Peyer's patch (tissue), 4 donors: ENCODE measurements at regions not wholly inside any gene's neighbourhood (a gene's known extent, or its start where the extent isn't known, plus 50 kb on each side); places are given as distances from the start of the nearest gene placed in this dataset.

ENCODE experiments used
- POLR2A ChIP-seq, 2 donors: fragments of 450-650 bp; IDR thresholded peaks; one replicate each; pipeline ENCODE4 v1.5.1; 2017; ENCODE audit warnings: antibody characterized with exemption in 2 of 2, mild to moderate bottlenecking in 2 of 2, moderate library complexity in 2 of 2
- TF ChIP-seq, protein P1 (sequence below), 6 experiments: fragments of 450-650 bp in 4 of 6; fragments of 200-600 bp in 2 of 6; sonication (generic) in 1 of 6; IDR thresholded peaks; one replicate each; pipeline ENCODE4 v1.5.1; 2017 to 2019; ENCODE audit warnings: antibody characterized with exemption in 6 of 6, mild to moderate bottlenecking in 3 of 6, moderate library complexity in 1 of 6

DNA sequence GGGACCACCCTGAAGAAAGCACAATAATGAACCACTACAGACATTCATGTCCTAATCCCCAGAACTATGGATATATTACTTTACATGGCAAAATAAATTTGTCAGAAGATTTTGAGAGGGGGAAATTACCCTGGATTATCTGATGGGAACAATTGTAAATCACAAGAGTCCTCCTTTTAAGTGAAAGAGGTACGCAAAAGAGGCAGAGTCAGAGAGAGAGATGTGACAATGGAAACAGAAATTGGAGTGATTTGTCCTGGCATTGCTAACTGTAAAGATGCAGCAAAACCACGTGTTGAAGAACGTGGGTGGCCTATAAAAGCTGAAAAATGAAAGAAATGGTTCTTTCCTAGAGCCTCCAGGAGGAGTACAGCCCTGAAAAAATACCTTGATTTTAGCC is 1121.4 kb upstream of the ALCAM start:
- no peak for TF ChIP-seq POLR2A (IDR thresholded peaks at IDR 0.05)
- TF ChIP-seq, protein P1, sequence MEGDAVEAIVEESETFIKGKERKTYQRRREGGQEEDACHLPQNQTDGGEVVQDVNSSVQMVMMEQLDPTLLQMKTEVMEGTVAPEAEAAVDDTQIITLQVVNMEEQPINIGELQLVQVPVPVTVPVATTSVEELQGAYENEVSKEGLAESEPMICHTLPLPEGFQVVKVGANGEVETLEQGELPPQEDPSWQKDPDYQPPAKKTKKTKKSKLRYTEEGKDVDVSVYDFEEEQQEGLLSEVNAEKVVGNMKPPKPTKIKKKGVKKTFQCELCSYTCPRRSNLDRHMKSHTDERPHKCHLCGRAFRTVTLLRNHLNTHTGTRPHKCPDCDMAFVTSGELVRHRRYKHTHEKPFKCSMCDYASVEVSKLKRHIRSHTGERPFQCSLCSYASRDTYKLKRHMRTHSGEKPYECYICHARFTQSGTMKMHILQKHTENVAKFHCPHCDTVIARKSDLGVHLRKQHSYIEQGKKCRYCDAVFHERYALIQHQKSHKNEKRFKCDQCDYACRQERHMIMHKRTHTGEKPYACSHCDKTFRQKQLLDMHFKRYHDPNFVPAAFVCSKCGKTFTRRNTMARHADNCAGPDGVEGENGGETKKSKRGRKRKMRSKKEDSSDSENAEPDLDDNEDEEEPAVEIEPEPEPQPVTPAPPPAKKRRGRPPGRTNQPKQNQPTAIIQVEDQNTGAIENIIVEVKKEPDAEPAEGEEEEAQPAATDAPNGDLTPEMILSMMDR (IDR thresholded peaks at IDR 0.05): no peak
